ENCODE measurements at regions not wholly inside any gene's neighbourhood (a gene's known extent, or its start where the extent isn't known, plus 50 kb on each side); places are given as distances from the start of the nearest gene placed in this dataset.

- DNase-seq: peak in 2 of 5 donors; percentile 37 to 67
- H3K4me1 ChIP-seq (ENCODE audit: control insufficient read depth in 2 of 3, insufficient read depth in 2 of 3, low read depth in 1 of 3, low read length in 3 of 3): no peaks in the 10 kb centered on the region
- intact Hi-C loops (cut with DNase I): no loop called here
- no peak overlapping the region for H3K9ac ChIP-seq (ENCODE audit: low read length in 3 of 3)
- no peak for FAIRE-seq
- H3K36me3 ChIP-seq (ENCODE audit: control insufficient read depth in 2 of 3, insufficient read depth in 3 of 3, low read length in 3 of 3): no peaks in the 10 kb centered on the region
- H3K4me3 ChIP-seq (ENCODE audit: low read length in 3 of 3): no peak overlapping the region
- TF ChIP-seq CTCF (IDR thresholded peaks at IDR 0.05; ENCODE audit: borderline replicate concordance, extremely low read depth, insufficient read depth): no peak
- no peak overlapping the region for H3K27ac ChIP-seq (ENCODE audit: low read depth in 2 of 2, low read length in 2 of 2)
- H3K27me3 ChIP-seq (ENCODE audit: control insufficient read depth, insufficient read depth, low read length): no peaks in the 10 kb centered on the region
- H3K9me3 ChIP-seq (ENCODE audit: control insufficient read depth in 2 of 3, insufficient read depth in 1 of 3, low read length in 3 of 3): no peaks in the 10 kb centered on the region
Observed at GRCh38 chr11:79852176-79852575, 411.3 kb upstream of the TENM4 start.

- FAIRE-seq (no peak), DNase-seq (no peak)
- H3K27me3 ChIP-seq (ENCODE audit: control insufficient read depth, insufficient read depth, low read length): no peaks in the 10 kb centered on the region
- H3K4me1 ChIP-seq (ENCODE audit: control insufficient read depth in 2 of 3, insufficient read depth in 2 of 3, low read depth in 1 of 3, low read length in 3 of 3): no peaks in the 10 kb centered on the region
- no peak overlapping the region for H3K9ac ChIP-seq (ENCODE audit: low read length in 3 of 3)
- no peak overlapping the region for H3K4me3 ChIP-seq (ENCODE audit: low read length in 3 of 3)
- no peaks in the 10 kb centered on the region for H3K9me3 ChIP-seq (ENCODE audit: control insufficient read depth in 2 of 3, insufficient read depth in 1 of 3, low read length in 3 of 3)
- intact Hi-C loops (cut with DNase I): no loop called here
- H3K36me3 ChIP-seq (ENCODE audit: control insufficient read depth in 2 of 3, insufficient read depth in 3 of 3, low read length in 3 of 3): no peaks in the 10 kb centered on the region
- TF ChIP-seq CTCF (IDR thresholded peaks at IDR 0.05; ENCODE audit: borderline replicate concordance, extremely low read depth, insufficient read depth): no peak
- no peak overlapping the region for H3K27ac ChIP-seq (ENCODE audit: low read depth in 2 of 2, low read length in 2 of 2)
Observed at GRCh38 chr11:79845002-79845709, 404.3 kb upstream of the TENM4 start.

- no peaks in the 10 kb centered on the region for H3K4me1 ChIP-seq (ENCODE audit: control insufficient read depth in 2 of 3, insufficient read depth in 2 of 3, low read depth in 1 of 3, low read length in 3 of 3)
- H3K27ac ChIP-seq (ENCODE audit: low read depth in 2 of 2, low read length in 2 of 2): no peak overlapping the region
- H3K36me3 ChIP-seq (ENCODE audit: control insufficient read depth in 2 of 3, insufficient read depth in 3 of 3, low read length in 3 of 3): no peaks in the 10 kb centered on the region
- DNase-seq (no peak), FAIRE-seq (no peak)
- H3K9ac ChIP-seq (ENCODE audit: low read length in 3 of 3): no peak overlapping the region
- H3K27me3 ChIP-seq (ENCODE audit: control insufficient read depth, insufficient read depth, low read length): no peaks in the 10 kb centered on the region
- TF ChIP-seq CTCF (IDR thresholded peaks at IDR 0.05; ENCODE audit: borderline replicate concordance, extremely low read depth, insufficient read depth): no peak
- intact Hi-C loops (cut with DNase I): no loop called here
- H3K4me3 ChIP-seq (ENCODE audit: low read length in 3 of 3): no peak overlapping the region
- H3K9me3 ChIP-seq (ENCODE audit: control insufficient read depth in 2 of 3, insufficient read depth in 1 of 3, low read length in 3 of 3): no peaks in the 10 kb centered on the region
Observed at GRCh38 chr11:79834015-79834414, 393.2 kb upstream of the TENM4 start.

- no peak overlapping the region for H3K9ac ChIP-seq (ENCODE audit: low read length in 3 of 3)
- no peak for TF ChIP-seq CTCF (IDR thresholded peaks at IDR 0.05; ENCODE audit: borderline replicate concordance, extremely low read depth, insufficient read depth)
- DNase-seq: no peak
- no peak overlapping the region for H3K27ac ChIP-seq (ENCODE audit: low read depth in 2 of 2, low read length in 2 of 2)
- no peak overlapping the region for H3K4me3 ChIP-seq (ENCODE audit: low read length in 3 of 3)
- no peaks in the 10 kb centered on the region for H3K4me1 ChIP-seq (ENCODE audit: control insufficient read depth in 2 of 3, insufficient read depth in 2 of 3, low read depth in 1 of 3, low read length in 3 of 3)
- H3K9me3 ChIP-seq (ENCODE audit: control insufficient read depth in 2 of 3, insufficient read depth in 1 of 3, low read length in 3 of 3): no peaks in the 10 kb centered on the region
- no peaks in the 10 kb centered on the region for H3K27me3 ChIP-seq (ENCODE audit: control insufficient read depth, insufficient read depth, low read length)
- H3K36me3 ChIP-seq (ENCODE audit: control insufficient read depth in 2 of 3, insufficient read depth in 3 of 3, low read length in 3 of 3): no peaks in the 10 kb centered on the region
- intact Hi-C loops (cut with DNase I): no loop called here
- no peak for FAIRE-seq
Observed at GRCh38 chr11:79830446-79830845, 389.6 kb upstream of the TENM4 start.
